ENCODE measurements at regions not wholly inside any gene's neighbourhood (a gene's known extent, or its start where the extent isn't known, plus 50 kb on each side); places are given as distances from the start of the nearest gene placed in this dataset.

- DNase-seq (ENCODE audit: low read depth): no peak
- TF ChIP-seq, protein P1, sequence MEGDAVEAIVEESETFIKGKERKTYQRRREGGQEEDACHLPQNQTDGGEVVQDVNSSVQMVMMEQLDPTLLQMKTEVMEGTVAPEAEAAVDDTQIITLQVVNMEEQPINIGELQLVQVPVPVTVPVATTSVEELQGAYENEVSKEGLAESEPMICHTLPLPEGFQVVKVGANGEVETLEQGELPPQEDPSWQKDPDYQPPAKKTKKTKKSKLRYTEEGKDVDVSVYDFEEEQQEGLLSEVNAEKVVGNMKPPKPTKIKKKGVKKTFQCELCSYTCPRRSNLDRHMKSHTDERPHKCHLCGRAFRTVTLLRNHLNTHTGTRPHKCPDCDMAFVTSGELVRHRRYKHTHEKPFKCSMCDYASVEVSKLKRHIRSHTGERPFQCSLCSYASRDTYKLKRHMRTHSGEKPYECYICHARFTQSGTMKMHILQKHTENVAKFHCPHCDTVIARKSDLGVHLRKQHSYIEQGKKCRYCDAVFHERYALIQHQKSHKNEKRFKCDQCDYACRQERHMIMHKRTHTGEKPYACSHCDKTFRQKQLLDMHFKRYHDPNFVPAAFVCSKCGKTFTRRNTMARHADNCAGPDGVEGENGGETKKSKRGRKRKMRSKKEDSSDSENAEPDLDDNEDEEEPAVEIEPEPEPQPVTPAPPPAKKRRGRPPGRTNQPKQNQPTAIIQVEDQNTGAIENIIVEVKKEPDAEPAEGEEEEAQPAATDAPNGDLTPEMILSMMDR (IDR thresholded peaks at IDR 0.05; ENCODE audit: insufficient read depth, low read depth, low read length, missing control alignments): no peak
- H3K4me3 ChIP-seq (ENCODE audit: low read depth, low read length): no peak overlapping the region
Observed at GRCh38 chr4:14883166-14883565, 119.1 kb upstream of the CPEB2 start.

DNA sequence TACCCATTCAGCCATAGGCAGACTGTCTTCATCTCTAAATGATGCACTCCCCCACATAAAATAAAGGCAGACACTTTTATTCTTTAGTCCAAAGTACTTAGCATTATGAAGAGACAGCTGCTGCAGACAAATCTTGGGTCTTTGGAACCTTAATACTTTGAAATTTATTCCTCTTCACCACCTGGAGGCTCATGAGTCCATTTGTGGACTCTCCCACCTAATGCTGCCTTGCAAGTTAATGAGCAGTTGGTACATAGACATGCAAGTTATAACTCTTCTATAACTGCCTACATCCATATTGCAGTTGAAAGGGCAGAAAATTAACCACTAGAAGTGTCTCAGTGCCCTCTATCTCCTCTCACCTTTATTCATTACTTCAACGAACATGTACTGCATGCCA lies 118.6 kb upstream of the CPEB2 start:
- TF ChIP-seq, protein P1 (IDR thresholded peaks at IDR 0.05; ENCODE audit: insufficient read depth, low read depth, low read length, missing control alignments): no peak
- DNase-seq (ENCODE audit: low read depth): no peak
- no peak overlapping the region for H3K4me3 ChIP-seq (ENCODE audit: low read depth, low read length)

- TF ChIP-seq, protein P1 (IDR thresholded peaks at IDR 0.05; ENCODE audit: insufficient read depth, low read depth, low read length, missing control alignments): no peak
- no peak for DNase-seq (ENCODE audit: low read depth)
- no peak overlapping the region for H3K4me3 ChIP-seq (ENCODE audit: low read depth, low read length)
Observed at GRCh38 chr4:14887842-14888433, 114.3 kb upstream of the CPEB2 start.

DNA sequence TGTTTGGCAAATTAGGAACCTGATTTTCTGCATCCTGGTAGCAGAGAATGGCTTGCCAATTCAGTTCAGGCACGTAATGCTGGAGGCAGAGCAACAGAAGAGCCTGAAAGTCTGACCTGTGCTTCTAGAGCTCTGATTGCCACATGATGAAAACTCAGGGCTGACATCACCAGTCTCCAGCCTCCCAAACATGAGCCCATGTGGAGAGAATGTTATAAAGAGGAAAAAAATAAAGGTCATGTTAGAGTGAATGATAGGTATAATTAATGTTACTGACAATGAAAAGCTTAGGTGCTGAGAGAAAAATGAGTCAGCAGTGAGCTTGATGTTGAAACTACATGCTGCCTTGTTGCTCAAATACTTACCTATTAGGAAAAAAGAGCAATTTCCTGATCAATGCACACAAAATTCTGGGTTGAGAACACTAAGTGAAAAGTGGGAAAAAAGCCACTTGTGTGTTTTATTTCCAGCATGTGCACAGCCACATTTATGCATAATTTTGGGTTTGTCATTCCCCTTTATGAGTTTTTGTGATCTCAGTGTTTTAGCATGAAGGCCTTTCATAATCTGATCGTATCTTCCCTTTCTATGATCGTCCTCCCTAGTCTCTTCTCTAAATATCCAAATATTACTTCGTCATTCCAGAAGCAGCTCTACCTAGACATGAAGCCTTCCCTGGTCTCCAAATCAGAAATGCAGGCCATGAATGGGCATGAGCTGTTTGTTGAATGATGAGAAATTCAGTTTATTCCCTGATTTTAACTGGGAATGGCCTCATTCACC lies 113.3 kb upstream of the CPEB2 start:
- DNase-seq (ENCODE audit: low read depth): no peak
- H3K4me3 ChIP-seq (ENCODE audit: low read depth, low read length): no peak overlapping the region
- TF ChIP-seq, protein P1 (IDR thresholded peaks at IDR 0.05; ENCODE audit: insufficient read depth, low read depth, low read length, missing control alignments): no peak

GRCh38 chr4:14892563-14892962 lies 109.7 kb upstream of the CPEB2 start:
- TF ChIP-seq, protein P1 (IDR thresholded peaks at IDR 0.05; ENCODE audit: insufficient read depth, low read depth, low read length, missing control alignments): no peak
- DNase-seq (ENCODE audit: low read depth): no peak
- H3K4me3 ChIP-seq (ENCODE audit: low read depth, low read length): no peak overlapping the region

- no peak overlapping the region for H3K4me3 ChIP-seq (ENCODE audit: low read depth, low read length)
- DNase-seq (ENCODE audit: low read depth): no peak
- TF ChIP-seq, protein P1 (IDR thresholded peaks at IDR 0.05; ENCODE audit: insufficient read depth, low read depth, low read length, missing control alignments): no peak
Observed at GRCh38 chr4:14893713-14894112, 108.6 kb upstream of the CPEB2 start.

All from GM12865 (cell line).